Osteoblast (primary cell): ENCODE measurements at regions not wholly inside any gene's neighbourhood (a gene's known extent, or its start where the extent isn't known, plus 50 kb on each side); places are given as distances from the start of the nearest gene placed in this dataset.
"Not testable (repeated sequence)": the region's sequence is repeated elsewhere in the genome, so short reads cannot be mapped to it uniquely, and the experiment has no call there.

Experiments
- DNase-seq: peaks from one replicate; pipeline ENCODE4 v3.0.0; 2011; ENCODE audit warnings: low spot score, mixed read lengths; ENCODE audit not compliant: insufficient read length; ENCODE audit errors: missing footprints
- H2AFZ ChIP-seq: 2 replicates; pipeline ENCODE4 v1.6.0; 2011; ENCODE audit warnings: mild to moderate bottlenecking, low read length
- H3K27ac ChIP-seq: 2 replicates; pipeline ENCODE4 v1.5.1; 2011; ENCODE audit warnings: mild to moderate bottlenecking, low read depth, low read length, moderate library complexity
- H3K27me3 ChIP-seq: 2 replicates; pipeline ENCODE4 v1.6.0; 2012; ENCODE audit warnings: mild to moderate bottlenecking, control low read depth, inconsistent platforms, low read length, moderate library complexity; ENCODE audit not compliant: insufficient read depth
- H3K36me3 ChIP-seq: 2 replicates; pipeline ENCODE4 v1.5.1; 2011; ENCODE audit warnings: mild to moderate bottlenecking, low read length, control low read depth, moderate library complexity; ENCODE audit not compliant: insufficient read depth
- H3K4me1 ChIP-seq: 2 replicates; pipeline ENCODE4 v1.5.1; 2011; ENCODE audit warnings: mild to moderate bottlenecking, low read length, control low read depth, moderate library complexity; ENCODE audit not compliant: insufficient read depth
- H3K4me2 ChIP-seq: 2 replicates; pipeline ENCODE4 v1.6.0; 2011; ENCODE audit warnings: mild to moderate bottlenecking, low read length; ENCODE audit not compliant: insufficient read depth
- H3K4me3 ChIP-seq: fragments of 200-600 bp; sonication (generic); 3 replicates; pipeline ENCODE4 v1.5.1; 2012; ENCODE audit warnings: mild to moderate bottlenecking, low read length, inconsistent platforms; ENCODE audit not compliant: insufficient read depth
- H3K79me2 ChIP-seq: 2 replicates; pipeline ENCODE4 v1.6.0; 2012; ENCODE audit warnings: mild to moderate bottlenecking, low read length, control low read depth, inconsistent platforms; ENCODE audit not compliant: insufficient read depth
- H3K9me3 ChIP-seq: 2 replicates; pipeline ENCODE4 v1.5.1; 2011; ENCODE audit warnings: low read depth, low read length, control low read depth
- H4K20me1 ChIP-seq: 2 replicates; pipeline ENCODE4 v1.6.0; 2012; ENCODE audit warnings: mild to moderate bottlenecking, low read length, control low read depth; ENCODE audit not compliant: insufficient read depth
- TF ChIP-seq, protein P1 (sequence below): IDR thresholded peaks from 2 replicates; pipeline ENCODE4 v1.5.1; 2011; ENCODE audit warnings: mild to moderate bottlenecking, low read depth, low read length, moderate library complexity; ENCODE audit errors: extremely low read depth

DNA sequence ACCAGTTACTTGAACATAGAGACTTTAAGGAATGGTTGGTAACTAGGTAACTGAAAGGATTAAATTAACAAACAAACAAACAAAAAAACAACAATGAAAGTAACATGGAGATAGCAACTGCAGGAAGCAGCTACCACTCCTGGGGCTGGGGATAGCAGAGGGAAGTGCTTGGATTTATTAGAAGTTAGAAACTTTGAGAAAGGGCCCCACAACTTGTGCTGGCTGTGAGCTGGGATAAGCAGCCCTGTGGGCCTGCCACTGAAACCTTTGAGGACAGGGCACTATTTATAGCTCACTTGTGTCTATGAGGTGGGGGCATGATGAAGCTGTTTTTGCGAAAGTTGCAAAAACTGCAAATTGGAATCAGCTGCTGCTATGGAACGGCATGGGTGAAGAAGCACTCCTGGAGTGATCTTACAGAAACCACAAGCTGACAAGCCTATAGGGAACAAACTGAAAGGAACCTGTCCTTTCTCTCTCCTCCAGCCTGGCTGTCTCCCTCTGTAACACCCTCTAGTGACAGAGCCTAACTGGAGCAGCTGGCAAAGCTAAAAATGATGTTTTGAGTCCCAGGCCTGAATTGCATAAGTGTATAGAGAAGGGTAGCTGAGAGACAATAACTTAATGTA is 91.4 kb upstream of the RANBP6 start:
- Histone ChIP-seq H3K27ac (no peak overlapping the region), H3K4me2 (peak overlapping the region; percentile 44), H4K20me1 (no peaks in the 10 kb centered on the region), H3K4me3 (peak overlapping the region; percentile 28), H3K36me3 (no peaks in the 10 kb centered on the region), H3K79me2 (no peaks in the 10 kb centered on the region), H2AFZ (peak overlapping the region; percentile 64), H3K27me3 (no peaks in the 10 kb centered on the region), H3K9me3 (no peaks in the 10 kb centered on the region), H3K4me1 (peaks cover 3% of the 10 kb centered on the region)
- peak; percentile 69 for DNase-seq
- TF ChIP-seq, protein P1, sequence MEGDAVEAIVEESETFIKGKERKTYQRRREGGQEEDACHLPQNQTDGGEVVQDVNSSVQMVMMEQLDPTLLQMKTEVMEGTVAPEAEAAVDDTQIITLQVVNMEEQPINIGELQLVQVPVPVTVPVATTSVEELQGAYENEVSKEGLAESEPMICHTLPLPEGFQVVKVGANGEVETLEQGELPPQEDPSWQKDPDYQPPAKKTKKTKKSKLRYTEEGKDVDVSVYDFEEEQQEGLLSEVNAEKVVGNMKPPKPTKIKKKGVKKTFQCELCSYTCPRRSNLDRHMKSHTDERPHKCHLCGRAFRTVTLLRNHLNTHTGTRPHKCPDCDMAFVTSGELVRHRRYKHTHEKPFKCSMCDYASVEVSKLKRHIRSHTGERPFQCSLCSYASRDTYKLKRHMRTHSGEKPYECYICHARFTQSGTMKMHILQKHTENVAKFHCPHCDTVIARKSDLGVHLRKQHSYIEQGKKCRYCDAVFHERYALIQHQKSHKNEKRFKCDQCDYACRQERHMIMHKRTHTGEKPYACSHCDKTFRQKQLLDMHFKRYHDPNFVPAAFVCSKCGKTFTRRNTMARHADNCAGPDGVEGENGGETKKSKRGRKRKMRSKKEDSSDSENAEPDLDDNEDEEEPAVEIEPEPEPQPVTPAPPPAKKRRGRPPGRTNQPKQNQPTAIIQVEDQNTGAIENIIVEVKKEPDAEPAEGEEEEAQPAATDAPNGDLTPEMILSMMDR, result peak; percentile 40

DNA sequence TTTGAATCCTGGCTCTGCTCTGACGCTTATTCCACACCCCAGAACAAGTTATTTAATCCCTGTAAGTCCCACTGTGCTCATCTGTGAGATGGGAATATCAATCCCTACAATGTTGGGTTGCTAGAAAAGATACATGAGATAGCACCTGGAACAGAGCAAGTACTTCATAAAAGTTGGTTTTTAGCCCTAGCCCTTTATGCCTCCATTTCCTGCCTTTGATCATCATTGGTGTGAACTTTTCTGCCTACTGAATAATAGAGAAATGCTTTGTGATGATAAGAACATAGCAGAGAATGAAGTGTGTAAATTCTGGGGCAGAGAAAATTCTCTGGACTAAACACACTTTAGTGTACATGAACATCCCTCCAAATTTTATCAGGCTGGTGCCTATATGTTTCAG is 90.3 kb upstream of the RANBP6 start:
- no peak overlapping the region for H2AFZ ChIP-seq
- H3K36me3 ChIP-seq, result no peaks in the 10 kb centered on the region
- no peak overlapping the region for H3K27ac ChIP-seq
- no peaks in the 10 kb centered on the region for H3K79me2 ChIP-seq
- H3K4me3 ChIP-seq, result no peak overlapping the region
- DNase-seq, result no peak
- H3K4me2 ChIP-seq, result no peak overlapping the region
- no peaks in the 10 kb centered on the region for H3K27me3 ChIP-seq
- no peaks in the 10 kb centered on the region for H4K20me1 ChIP-seq
- TF ChIP-seq, protein P1, result no peak
- H3K4me1 ChIP-seq, result peaks cover 3% of the 10 kb centered on the region
- H3K9me3 ChIP-seq, result no peaks in the 10 kb centered on the region

DNA sequence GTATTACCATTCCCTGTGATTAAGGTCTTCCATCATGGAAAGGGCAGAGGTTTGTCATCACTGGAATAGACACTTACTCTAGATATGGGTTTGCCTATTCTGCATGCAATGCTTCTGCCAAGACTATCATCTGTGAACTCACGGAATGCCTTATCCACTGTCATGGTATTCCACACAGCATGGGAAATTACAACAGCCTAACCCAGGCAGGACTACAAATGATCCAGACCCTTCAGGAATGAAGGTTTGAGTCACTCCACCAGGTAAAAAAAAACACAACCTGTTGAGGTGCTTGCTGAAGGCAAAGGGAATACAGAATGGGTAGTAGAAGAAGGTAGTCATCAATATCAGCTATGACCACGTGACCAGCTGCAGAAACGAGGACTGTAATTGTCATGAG is 89.0 kb upstream of the RANBP6 start:
- not testable (repeated sequence) for H3K79me2 ChIP-seq, H3K4me2 ChIP-seq, H3K27me3 ChIP-seq, DNase-seq, H3K4me3 ChIP-seq, H2AFZ ChIP-seq, H3K4me1 ChIP-seq, H3K27ac ChIP-seq, H3K9me3 ChIP-seq, H4K20me1 ChIP-seq, H3K36me3 ChIP-seq

GRCh38 chr9:6103911-6104310 is 88.5 kb upstream of the RANBP6 start:
- not testable (repeated sequence) for H3K4me3 ChIP-seq, H3K9me3 ChIP-seq, DNase-seq, H2AFZ ChIP-seq, H4K20me1 ChIP-seq, H3K4me2 ChIP-seq, H3K27ac ChIP-seq, H3K27me3 ChIP-seq, H3K36me3 ChIP-seq, H3K79me2 ChIP-seq, H3K4me1 ChIP-seq

DNA sequence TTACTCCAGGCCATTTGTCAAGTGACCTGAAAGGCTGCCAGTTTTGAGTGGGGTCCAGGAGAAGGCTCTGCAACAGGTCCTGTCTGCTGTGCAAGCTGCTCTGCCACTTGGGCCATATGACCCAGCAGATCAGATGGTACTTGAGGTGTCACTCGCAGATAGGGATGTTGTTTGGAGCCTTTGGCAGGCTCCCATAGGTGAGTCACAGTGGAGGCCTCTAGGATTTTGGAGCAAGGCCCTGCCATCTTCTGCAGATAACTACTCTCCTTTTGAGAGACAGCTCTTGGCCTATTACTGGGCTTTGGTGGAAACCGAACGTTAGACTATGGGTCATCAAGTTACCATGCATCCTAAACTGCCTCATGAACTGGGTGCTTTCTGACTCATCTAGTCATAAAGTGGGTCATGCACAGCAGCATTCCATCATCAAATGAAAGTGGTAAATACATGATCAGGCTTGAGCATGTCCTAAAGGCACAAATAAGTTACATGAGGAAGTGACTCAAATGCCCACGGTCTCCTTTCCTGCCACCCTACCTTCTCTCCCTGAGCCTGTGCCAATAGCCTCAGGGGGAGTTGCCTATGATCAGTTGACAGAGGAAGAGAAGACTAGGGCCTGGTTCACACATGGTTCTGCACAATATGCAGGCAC is 87.0 kb upstream of the RANBP6 start:
- not testable (repeated sequence) for DNase-seq, H3K4me1 ChIP-seq, H3K4me2 ChIP-seq

GRCh38 chr9:6101725-6102124 is 86.3 kb upstream of the RANBP6 start:
- not testable (repeated sequence) for H3K4me3 ChIP-seq, H3K36me3 ChIP-seq, H3K4me1 ChIP-seq, H3K4me2 ChIP-seq, H3K27ac ChIP-seq, H4K20me1 ChIP-seq, H3K79me2 ChIP-seq, DNase-seq, H3K27me3 ChIP-seq, H2AFZ ChIP-seq, H3K9me3 ChIP-seq

More for the DNA sequence above, 87.0 kb upstream of the RANBP6 start:
- not testable (repeated sequence) for H3K79me2 ChIP-seq, H2AFZ ChIP-seq, H3K9me3 ChIP-seq, H3K36me3 ChIP-seq, H3K27me3 ChIP-seq, H4K20me1 ChIP-seq, H3K27ac ChIP-seq, H3K4me3 ChIP-seq

- H3K27ac ChIP-seq, DNase-seq, H3K36me3 ChIP-seq, H3K79me2 ChIP-seq, H2AFZ ChIP-seq, H4K20me1 ChIP-seq, H3K4me2 ChIP-seq, H3K4me3 ChIP-seq, H3K9me3 ChIP-seq, H3K27me3 ChIP-seq: not testable (repeated sequence)
- peaks cover 13% of the 10 kb centered on the region for H3K4me1 ChIP-seq
Measured at GRCh38 chr9:6099346-6099745, 83.9 kb upstream of the RANBP6 start.
